Lung microvascular endothelial cell (primary cell): ENCODE measurements at regions not wholly inside any gene's neighbourhood (a gene's known extent, or its start where the extent isn't known, plus 50 kb on each side); places are given as distances from the start of the nearest gene placed in this dataset.

ENCODE experiments used
- DNase-seq, 2 donors: peaks; one replicate each; pipeline versions ENCODE4 v3.0.0 to v3.0.0-alpha.2; 2010; ENCODE audit warnings: low read depth in 2 of 2

DNA sequence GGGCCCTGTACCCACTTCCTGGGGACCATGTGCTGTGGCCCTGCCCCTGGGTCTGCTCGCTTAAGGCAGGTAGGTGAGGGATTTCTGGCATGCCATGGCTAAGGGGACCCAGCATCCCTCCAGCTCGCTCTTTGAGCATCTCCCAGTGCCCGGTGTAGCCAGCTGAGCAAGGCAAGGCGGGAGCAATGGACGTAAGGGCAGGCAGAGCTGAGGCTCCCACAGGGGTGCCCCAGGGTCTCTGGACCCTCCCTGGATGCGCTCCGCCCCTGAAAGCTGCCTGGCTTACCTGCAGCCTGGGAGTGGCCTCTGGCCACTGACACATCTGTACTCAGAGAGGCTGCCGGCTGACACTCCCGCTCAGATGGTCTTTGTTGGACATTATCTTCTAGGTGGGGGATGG, 189.9 kb downstream of the IRF8 start:
- DNase-seq = no peak

DNA sequence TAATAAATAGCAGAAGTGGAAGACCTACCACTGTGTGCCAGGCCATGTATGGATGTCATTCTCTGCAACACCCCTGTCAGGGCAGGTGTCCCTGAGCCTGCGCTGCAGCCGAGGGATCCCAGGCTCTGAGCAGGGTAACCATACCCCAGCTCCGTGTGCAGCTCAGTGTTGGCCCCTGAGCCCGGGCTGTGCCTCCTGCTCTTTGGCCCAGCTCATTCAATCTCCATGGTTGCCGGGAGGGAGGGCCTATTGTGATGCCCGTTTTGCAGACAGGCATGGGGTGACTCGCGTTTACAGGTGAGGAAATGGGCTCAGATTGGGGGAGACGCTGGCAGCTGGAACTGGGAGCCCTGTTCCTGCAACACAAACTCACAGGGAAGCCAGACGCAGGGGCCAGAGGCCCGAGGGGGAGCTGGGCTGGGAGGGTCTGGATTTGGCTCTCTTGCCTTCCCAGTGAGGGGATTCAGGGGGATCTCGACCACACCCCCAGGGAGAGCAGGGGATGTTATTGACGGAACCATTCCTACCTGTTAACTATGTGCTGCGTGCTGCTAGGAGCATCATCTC, 190.5 kb downstream of the IRF8 start:
- DNase-seq = no peak

DNA sequence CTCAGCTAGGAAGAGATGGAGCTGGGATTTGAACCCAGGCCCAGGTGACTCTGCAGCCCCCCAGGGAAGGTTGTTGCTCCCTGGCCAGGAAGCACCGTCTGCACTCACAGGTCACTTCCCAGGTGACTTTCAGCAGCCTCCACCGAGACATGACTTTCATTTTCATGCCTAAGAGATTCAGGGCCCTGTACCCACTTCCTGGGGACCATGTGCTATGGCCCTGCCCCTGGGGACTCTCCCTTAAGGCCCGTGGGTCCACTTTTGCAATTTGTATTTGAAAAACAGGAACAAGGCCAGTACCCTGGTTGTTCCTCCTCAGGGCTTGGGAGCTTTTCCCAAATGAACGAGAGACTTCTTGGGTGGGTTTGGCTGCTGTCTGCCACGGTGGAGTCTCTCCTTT, 191.0 kb downstream of the IRF8 start:
- no peak for DNase-seq

DNA sequence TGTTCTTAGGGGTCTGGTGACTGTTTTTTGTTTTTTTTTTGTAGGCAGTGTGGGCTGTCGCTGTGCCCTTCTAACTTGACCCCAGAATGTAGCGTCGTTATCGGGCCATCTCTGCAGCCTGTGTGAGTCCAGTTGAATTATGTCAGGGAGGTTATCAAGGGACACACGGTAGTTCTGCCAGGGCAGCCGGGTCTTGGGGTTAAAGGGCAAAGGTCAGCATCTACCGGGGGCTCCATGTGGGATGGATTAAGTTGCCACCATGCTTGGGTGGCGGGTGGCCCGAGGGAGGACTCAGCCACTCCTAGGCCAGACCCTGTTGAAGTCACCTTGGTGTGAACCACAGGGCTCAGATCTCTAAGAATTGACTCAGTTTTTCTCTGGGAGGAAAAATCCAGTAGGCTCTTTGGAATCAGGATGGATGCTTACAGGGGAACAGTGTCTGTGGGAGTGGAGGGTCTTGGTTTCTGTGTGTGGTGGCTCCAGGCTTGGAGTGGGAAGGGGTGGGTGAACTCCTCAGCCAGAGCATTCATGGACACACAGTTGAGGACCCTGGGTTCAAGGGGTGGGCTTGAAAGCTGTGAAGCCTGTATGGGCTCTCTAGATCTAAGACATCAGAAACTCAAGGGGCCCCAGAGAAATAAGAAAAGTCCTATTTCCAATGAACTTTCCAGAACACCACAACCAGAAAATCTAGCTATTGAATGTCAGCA, 191.7 kb downstream of the IRF8 start:
- DNase-seq = no peak

DNA sequence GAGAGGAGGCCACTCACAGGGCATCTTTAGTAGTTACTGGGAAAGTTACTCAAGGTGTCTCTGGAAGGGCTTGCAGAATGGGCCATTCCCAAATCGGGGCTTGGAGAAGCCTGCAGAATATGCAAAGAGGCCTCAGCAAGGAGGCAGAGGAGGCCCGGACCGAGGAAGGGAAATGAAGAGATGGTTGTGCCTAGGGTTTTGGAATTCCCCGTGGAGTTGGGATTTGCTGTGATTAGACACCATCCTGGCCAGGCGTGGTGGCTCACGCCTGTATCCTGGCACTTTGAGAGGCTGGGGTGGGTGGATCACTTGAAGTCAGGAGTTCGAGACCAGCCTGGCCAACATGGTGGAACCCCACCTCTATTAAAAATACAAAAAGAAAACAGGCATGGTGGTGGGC, 193.0 kb downstream of the IRF8 start:
- no peak for DNase-seq

DNA sequence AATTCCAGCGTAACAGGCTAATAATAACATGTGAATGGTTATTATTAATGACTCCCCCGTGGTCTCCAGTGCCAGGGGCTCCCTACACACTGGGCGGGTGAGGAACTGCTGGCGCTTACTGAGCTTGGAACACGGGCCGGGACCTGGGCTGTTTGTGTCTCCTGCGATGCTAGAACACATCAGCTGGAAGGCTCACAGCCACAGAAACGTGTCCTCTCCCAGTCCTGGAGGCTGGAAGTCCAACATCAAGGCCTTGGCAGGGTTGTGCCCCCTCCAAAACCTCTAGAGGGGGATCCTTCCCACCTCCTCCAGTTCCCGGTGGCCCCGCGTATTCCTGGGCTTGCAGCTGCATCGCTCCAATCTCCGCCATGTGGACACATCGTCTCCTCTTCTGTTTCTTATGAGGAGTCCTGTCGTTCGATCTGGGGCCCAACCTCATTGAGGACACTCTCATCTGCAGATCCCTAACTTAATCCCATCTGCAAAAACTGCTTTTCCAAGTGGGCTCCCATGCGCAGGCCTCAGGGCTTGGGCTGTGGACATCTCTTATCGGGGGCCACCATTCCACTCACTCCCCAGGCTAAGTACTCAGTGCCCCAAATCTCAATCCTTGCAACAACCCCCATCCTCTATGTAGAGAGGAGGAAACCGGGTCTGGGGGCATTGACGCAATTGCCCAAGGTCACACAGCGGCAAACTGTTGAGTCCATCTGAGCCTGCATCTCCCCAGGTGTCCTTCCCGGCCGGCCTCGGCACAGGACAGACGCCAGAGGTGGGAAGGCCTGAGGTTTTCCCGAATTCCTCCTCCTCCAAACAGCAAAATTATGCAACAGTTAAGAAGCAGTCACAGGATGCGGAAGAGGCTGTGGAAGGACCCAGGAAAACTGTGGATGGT, 193.9 kb downstream of the IRF8 start:
- no peak for DNase-seq

DNA sequence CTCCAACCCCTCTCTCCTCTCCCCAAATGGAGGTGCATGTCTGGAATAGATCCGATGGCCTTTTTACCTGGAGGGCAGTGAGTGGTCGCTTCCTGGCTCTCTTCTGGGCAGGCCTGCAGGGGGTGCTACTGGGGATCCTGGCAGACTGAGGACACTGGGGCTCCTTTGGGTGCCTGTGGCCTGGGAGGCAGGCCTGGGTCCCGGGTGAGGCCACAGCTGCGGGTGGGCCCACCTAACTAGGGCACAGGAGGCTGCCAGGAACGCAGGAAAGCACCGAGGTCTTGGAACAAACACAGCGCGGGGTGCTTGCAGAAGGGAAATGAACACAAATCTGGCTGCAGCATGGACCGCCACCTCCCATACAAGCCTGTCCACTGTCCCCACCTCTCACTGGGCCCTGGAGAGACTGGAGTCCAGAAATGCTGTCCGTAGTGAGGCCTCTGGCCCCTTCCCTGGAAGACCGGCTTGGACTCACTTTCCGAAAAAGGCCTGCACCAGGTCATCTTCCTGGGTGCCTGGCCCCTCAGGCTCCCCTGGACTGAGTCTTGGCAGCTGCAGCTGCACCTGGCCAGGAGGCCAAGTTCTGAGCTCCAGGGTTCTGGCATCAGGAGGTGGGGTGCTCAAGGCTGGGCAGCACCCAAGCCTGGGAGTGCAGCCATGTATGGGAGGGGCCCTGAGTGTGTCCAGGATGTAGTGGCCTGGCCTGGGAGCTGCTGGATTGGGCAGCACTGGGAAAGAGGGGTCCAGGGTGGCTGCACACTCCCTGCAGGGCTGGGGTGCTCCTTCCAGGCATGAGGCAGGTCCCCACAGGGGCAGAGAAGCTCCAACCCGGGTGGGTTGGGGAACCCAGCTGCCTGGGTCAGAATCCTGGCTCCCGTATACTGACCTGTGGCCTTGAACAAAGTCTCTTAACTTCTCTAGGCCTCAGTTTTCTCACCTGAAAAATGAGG, 195.1 kb downstream of the IRF8 start:
- no peak for DNase-seq

DNA sequence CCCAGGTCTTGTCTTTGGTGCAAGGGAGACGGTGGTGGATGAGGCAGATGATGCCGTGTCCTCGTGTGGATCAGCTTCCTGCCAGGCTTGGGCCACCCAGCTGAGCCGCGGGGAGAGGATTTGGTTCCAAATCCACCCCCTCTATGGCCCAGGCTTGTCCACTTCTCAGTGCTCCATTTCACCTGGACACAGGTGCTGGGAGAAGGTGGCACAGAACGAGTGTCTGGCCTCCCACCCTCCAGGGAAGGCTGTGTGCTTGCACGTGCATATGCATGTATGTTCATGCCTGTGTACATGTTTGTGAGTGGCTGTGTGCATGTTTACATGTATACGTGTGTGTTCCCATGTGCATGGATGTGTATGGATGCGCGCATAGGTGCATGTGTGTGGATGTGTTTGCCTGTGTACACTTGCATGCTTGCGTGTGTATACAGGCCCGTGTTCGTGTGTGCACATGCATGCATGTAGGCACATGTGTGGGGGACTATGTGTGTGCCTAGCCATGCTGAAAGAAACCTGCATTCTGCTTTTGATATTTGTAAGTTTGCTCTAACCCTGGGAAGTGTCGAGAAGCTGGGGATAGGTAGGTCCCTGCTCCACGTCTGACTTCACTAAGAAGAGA, 196.3 kb downstream of the IRF8 start:
- no peak for DNase-seq

DNA sequence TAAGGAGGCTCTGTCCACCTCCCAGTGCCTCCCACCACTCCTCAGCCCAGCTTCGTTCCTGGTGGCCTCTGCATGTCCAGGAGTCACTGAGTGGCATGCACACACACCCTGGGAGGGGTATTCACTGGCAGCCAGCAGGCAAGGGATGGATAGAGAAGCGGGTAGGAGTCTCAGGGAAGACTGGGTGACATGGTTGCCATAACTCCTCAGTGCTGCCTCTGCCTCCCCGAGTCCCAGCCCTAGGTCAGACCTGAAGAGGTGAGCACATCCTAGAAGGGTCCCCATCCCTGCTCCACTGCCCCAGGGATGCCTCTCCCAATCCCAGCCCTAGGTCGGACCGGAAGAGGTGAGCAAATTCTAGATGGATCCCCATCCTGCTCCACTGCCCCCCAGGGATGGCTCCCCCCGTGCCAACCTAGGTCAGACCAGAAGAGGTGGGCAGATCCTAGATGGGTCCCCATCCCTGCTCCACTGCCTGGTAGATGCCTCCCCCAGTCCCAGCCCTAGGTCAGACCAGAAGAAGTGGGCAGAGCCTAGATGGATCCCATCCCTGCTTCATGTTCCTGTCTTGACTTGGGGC, 197.0 kb downstream of the IRF8 start:
- no peak for DNase-seq

DNA sequence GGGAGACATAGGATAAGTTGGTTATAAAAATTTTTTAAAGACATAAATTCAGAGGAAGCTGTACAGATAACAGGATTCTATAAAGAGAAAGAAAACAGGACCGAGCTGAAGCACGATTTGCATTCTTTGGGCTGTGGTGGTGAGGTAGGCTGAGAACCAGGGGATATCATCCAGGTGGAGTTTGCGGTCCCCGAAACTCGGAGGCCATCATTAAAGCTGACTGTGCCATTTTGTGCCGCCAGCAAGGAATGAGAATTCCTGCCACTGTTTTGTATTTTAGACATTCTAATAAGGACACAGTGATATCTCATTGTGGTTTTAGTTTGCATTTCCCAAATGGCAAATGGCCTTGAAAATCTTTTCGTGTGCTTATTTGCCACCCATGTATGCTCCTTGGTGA, 197.9 kb downstream of the IRF8 start:
- DNase-seq = no peak

DNA sequence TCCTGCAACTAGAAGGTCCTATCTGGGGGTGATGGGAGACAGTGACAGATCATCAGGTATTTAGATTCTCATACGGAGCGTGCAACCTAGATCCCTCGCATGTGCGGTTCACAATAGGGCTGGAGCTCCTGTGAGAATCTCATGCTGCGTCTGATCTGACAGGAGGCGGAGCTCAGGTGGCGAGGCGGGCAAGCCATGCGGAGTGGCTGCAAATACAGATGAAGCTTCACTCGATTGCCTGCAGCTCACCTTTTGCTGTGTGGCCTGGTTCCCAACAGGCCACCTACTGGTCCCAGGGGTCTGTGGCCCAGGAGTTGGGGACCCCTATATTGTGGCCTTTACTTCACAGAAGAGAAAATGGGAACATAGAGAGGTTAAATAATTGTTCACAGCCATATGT, 200.4 kb downstream of the IRF8 start:
- no peak for DNase-seq

DNA sequence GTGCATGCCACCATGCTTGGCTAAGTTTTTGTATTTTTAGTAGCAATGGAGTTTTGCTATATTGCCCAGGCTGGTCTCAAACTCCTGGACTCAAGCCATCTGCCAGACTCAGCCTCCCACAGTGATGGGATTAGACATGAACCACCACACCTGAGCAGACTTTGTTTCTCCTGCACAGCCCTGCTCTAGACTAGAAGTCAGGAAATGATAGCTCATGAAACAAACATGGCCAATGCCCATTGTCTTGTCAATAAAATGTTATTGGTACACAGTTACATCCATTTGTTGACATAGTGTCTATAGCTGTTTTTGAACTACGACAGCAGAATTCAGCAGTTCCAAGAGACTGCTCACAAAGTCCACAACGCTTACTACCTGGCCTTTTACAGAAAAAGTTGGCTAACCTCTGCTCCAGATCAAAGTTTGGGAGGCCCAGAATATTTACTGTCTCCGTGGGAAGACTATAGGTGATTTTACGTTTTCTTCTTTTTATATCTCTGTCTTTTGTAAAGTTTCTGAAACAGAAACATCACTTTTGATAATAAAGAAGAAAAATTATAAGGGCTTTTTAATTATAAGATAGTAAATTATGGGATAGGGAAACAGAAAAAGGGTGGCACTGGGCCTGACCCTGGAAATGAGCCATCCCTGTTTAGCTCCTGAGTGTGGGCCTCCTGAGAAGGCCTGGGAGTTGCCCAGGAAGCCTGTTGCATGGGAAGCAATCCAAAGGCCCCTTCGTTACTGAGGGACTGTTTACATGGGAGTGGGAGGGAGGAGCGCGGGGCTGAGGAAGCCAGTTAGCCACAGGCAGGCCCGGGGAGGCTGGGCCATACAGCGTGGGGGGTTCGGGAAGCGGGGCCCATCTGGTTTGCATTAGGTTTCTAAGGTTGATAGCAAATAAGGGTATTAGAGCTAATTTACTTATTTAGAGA, 201.5 kb downstream of the IRF8 start:
- no peak for DNase-seq

DNA sequence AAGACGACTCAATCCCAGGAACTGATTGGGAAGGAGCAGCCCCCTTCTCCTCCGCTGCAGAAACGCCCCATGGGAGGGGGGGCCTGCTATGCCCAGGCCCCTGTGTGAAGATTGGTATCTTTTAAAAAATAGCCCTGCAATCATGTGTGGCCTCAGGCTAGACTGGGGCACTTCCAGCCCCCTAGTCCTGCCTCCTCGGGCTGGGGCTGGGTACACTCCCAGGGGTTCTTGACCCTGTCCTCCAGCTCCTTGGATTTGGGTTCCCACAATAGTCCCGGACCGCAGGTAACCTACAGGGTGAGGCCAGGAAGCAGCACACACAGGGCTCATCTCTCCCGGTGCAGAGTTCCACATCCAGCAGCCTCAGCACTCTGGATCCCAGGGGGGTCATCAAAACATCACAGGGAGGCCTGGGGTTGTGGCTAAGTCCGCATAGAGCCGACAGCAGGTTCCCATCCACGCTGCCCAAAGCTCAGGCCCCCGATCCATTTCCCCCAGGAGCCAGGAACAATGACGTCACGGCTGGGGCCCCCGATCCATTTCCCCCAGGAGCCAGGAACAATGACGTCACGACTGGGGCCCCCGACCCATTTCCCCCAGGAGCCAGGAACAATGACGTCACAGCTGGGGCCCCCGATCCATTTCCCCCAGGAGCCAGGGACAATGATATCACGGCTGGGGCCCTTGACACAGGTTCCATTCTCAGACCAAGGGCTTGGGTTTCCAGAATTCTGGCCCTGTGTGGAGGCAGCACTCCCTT, 202.4 kb downstream of the IRF8 start:
- DNase-seq = no peak

DNA sequence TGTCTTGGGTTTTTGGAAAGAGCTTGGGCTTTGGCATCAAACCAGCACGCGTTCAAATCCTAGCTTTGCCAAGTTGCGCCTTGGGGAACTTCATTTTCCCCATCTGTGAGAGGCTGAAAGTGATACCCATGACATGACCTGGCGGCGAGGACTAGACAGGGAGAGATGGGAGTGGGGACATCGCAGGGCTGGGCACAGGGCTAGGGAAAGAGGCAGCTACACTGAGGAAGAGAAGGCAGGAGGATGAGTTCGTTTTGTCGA, 202.9 kb downstream of the IRF8 start:
- DNase-seq = no peak

DNA sequence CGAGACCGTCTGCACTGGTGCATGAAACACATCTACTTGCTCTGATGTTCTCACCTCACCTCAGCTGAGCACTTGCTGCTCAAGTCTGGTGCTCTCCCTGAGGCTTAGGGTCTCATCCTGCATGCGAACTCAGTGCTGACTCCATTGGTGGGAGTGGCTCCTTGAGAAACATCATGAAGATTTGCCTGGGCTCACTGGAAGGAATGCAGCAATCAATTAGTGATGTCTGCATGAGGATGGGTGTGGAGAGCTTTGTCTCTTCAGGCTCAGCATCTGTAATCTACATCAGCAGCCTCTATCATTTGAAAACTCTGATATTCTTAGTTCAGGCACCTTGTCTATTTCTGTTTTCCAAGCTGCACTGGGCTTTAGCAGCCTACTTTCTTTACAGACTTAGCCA, 204.4 kb downstream of the IRF8 start:
- DNase-seq = no peak

DNA sequence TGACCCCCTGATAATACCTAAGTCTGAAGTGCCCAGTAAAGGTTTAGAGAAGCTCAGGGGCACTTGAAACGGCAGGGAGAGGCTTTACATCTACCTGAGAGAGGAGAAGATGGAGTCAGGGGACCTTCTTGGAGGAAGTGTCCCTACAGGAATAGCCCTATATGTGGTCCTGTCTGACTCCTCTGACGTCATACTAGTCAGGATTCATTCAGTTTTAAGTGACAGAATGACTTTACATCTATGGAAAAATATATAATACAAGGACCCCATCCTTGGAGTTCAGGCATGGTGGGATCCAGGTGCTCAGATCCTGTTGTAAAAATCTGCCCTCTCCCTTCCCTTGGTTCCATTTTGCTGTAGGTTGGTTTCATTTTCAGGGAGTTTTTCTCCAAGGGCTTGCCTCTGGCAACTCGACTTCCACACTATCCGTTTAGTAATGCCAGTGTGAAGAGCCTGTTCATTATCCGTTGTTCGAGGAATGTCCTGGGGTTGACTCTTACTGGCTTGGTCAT, 205.6 kb downstream of the IRF8 start:
- no peak for DNase-seq

DNA sequence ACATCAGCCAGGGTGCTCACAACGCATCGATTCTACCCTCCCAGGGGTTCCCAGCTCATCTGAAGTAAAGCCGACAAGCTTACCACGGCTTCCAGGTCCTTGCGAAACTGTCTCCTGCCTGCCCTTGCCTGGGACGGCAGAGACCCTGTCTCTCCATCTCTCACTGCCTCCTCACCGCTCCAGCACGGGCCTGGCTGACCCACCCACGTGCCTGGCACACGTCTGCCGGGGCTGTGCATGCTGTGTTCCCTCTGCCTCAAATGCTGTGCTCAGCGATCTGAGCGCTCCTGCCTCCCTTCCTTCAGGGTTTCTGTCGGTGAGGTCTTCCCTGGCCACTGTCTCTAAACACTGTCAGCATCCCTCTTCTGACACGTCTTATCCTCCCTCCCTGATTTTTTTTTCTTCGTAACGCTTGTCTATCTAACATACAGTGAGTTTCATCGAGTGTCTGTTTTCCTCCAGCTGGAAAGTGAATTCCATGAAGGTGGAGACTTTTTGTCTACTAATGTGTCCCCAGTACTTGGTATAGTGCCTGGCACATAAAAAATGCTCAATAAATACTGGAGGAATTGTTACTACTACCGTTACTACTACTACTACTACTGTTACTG, 208.4 kb downstream of the IRF8 start:
- no peak for DNase-seq

DNA sequence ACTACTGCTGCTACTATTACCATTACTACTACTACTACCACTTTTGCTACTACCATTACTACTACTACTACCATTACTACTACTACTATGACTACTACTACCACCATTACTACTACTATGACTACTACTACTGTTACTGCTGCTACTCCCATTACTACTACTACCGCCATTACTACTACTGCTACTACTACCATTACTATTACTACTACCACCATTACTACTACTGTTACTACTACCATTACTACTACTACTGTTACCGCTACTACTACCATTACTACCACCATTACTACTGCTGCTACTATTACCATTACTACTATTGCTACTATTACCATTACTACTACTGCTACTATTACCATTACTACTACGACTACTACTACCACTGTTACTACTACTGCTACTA, 209.1 kb downstream of the IRF8 start:
- DNase-seq = no peak

DNA sequence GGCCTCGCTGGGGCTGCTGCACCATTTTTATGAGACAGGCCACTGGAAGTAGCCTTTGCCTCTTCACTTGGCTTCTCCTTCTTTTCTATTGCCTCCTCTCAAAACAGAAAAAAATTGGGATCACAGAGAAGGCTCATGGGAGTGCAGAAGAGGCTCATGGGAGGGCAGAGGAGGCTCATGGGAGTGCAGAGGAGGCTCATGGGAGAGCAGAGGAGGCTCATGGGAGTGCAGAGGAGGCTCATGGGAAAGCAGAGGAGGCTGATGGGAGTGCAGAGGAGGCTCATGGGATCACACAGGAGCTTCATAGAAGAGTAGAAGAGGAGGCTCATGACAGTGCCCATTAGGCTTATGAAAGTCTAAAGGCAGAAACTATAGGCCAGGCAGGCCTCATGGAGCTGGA, 211.2 kb downstream of the IRF8 start:
- DNase-seq = no peak
